Astrocyte (in vitro differentiated cells and primary cell): ENCODE measurements at regions not wholly inside any gene's neighbourhood (a gene's known extent, or its start where the extent isn't known, plus 50 kb on each side); places are given as distances from the start of the nearest gene placed in this dataset.

Experiments used
- CTCF ChIP-seq: IDR thresholded peaks from 2 replicates; pipeline ENCODE4 v1.5.1; 2011; ENCODE audit warnings: low read depth, mild to moderate bottlenecking, inconsistent platforms, low read length, moderate library complexity; ENCODE audit not compliant: insufficient read depth
- EZH2 ChIP-seq: IDR thresholded peaks from 2 replicates; pipeline ENCODE4 v1.6.1; 2012; ENCODE audit warnings: mild to moderate bottlenecking, low read length, inconsistent platforms; ENCODE audit not compliant: insufficient read depth

GRCh38 chr14:84217066-84217465 is 1312.9 kb upstream of the FLRT2 start:
- no peak for TF ChIP-seq CTCF
- TF ChIP-seq EZH2 = no peak
